PFSK-1 (cell line): ENCODE measurements at regions not wholly inside any gene's neighbourhood (a gene's known extent, or its start where the extent isn't known, plus 50 kb on each side); places are given as distances from the start of the nearest gene placed in this dataset.

Experiments
- FOXP2 ChIP-seq: optimal IDR thresholded peaks from 2 replicates; pipeline ENCODE3; 2011; ENCODE audit warnings: borderline replicate concordance, control low read depth, inconsistent platforms; ENCODE audit not compliant: insufficient read depth; ENCODE audit errors: extremely low read length, extremely low read depth
- POLR2AphosphoS5 ChIP-seq: IDR thresholded peaks from 2 replicates; pipeline ENCODE4 v1.6.1; 2012; ENCODE audit warnings: low read depth, mild to moderate bottlenecking, control low read depth, low read length, moderate library complexity

DNA sequence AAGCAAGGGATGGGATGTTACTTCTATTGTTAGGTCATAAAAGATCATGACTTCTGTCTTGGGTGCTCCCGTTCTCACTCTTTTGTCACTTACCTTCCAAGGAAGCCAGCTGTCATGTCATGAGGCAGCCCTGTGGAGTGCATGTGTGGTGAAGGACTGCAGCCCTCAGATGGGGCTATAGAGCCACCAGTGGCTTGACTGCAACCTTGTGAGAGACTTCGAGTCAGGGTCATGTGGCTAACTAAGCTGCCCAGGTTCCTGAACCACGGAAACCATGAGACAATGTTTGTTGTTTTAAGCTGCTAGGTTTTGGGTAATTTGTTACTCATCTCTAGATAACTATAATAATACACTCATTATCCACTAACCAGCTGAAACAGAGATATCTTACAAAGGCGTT is 477.1 kb downstream of the BTBD3 start:
- TF ChIP-seq FOXP2 (no peak), POLR2AphosphoS5 (no peak)
